HepG2 (cell line): ENCODE measurements at regions not wholly inside any gene's neighbourhood (a gene's known extent, or its start where the extent isn't known, plus 50 kb on each side); places are given as distances from the start of the nearest gene placed in this dataset.
A peak's percentile ranks its signal among the peaks of the same experiment; 100 is the strongest.

ENCODE experiments used
- ATF7-NPFF ChIP-seq: sonication (generic); formaldehyde crosslinking; IDR thresholded peaks from 2 replicates; pipeline ENCODE4 v1.8.1; 2023; ENCODE audit warnings: mild to moderate bottlenecking, low read depth, missing genetic modification reagents, moderate library complexity
- CAMTA2 ChIP-seq: sonication (generic); formaldehyde crosslinking; IDR thresholded peaks from 2 replicates; pipeline ENCODE4 v1.4.0; 2020; ENCODE audit warnings: mild to moderate bottlenecking, missing genetic modification reagents, borderline replicate concordance
- CBX5 ChIP-seq: sonication (generic); formaldehyde crosslinking; IDR thresholded peaks from 2 replicates; pipeline ENCODE4 v1.4.0; 2020; ENCODE audit warnings: missing genetic modification reagents, borderline replicate concordance
- DRAP1 ChIP-seq: IDR thresholded peaks from 2 replicates; pipeline ENCODE4 v1.6.1; 2016; ENCODE audit warnings: missing genetic modification reagents, missing compliant biosample characterization
- HOXA5 ChIP-seq: sonication (generic); formaldehyde crosslinking; IDR thresholded peaks from 2 replicates; pipeline ENCODE4 v1.4.0; 2020; ENCODE audit warnings: missing genetic modification reagents
- JDP2 ChIP-seq: sonication (generic); formaldehyde crosslinking; IDR thresholded peaks from 2 replicates; pipeline ENCODE4 v1.8.1; 2022; ENCODE audit warnings: missing genetic modification reagents, borderline replicate concordance
- MED13 ChIP-seq: sonication (generic); formaldehyde crosslinking; IDR thresholded peaks from 2 replicates; pipeline ENCODE4 v1.5.0; 2020; ENCODE audit warnings: missing genetic modification reagents
- MTA3 ChIP-seq: sonication (generic); formaldehyde crosslinking; IDR thresholded peaks from 2 replicates; pipeline ENCODE4 v1.4.0; 2020; ENCODE audit warnings: missing genetic modification reagents
- NCOA2 ChIP-seq: sonication (generic); formaldehyde crosslinking; IDR thresholded peaks from 2 replicates; pipeline ENCODE4 v1.8.0; 2022; ENCODE audit warnings: inconsistent platforms
- PAX8 ChIP-seq: sonication (generic); formaldehyde crosslinking; IDR thresholded peaks from 2 replicates; pipeline ENCODE4 v1.8.0; 2022; ENCODE audit warnings: mild to moderate bottlenecking, missing genetic modification reagents, borderline replicate concordance
- PRDM4 ChIP-seq: sonication (generic); formaldehyde crosslinking; IDR thresholded peaks from 2 replicates; pipeline ENCODE4 v1.9.0; 2021; ENCODE audit warnings: missing genetic modification reagents, borderline replicate concordance
- YEATS4 ChIP-seq: sonication (generic); formaldehyde crosslinking; IDR thresholded peaks from 2 replicates; pipeline ENCODE4 v1.4.0; 2020; ENCODE audit warnings: missing genetic modification reagents, borderline replicate concordance
- ZNF503 ChIP-seq: sonication (generic); formaldehyde crosslinking; IDR thresholded peaks from 2 replicates; pipeline ENCODE4 v1.4.0; 2020; ENCODE audit warnings: missing genetic modification reagents
- ZNF546 ChIP-seq: sonication (generic); formaldehyde crosslinking; conservative IDR thresholded peaks from 2 replicates; pipeline ENCODE4 v1.8.1; 2023; ENCODE audit warnings: mild to moderate bottlenecking, missing genetic modification reagents
- ZNF567 ChIP-seq: sonication (generic); formaldehyde crosslinking; IDR thresholded peaks from 2 replicates; pipeline ENCODE4 v1.8.1; 2023; ENCODE audit warnings: mild to moderate bottlenecking, missing genetic modification reagents, borderline replicate concordance
- ZSCAN31 ChIP-seq: sonication (generic); formaldehyde crosslinking; IDR thresholded peaks from 2 replicates; pipeline ENCODE4 v1.5.0; 2020; ENCODE audit warnings: low read depth, mild to moderate bottlenecking, missing genetic modification reagents
- TF ChIP-seq, protein P1 (sequence below): sonication (generic); formaldehyde crosslinking; IDR thresholded peaks from 2 replicates; pipeline ENCODE4 v1.5.0; 2020; ENCODE audit warnings: mild to moderate bottlenecking, missing genetic modification reagents, borderline replicate concordance

DNA sequence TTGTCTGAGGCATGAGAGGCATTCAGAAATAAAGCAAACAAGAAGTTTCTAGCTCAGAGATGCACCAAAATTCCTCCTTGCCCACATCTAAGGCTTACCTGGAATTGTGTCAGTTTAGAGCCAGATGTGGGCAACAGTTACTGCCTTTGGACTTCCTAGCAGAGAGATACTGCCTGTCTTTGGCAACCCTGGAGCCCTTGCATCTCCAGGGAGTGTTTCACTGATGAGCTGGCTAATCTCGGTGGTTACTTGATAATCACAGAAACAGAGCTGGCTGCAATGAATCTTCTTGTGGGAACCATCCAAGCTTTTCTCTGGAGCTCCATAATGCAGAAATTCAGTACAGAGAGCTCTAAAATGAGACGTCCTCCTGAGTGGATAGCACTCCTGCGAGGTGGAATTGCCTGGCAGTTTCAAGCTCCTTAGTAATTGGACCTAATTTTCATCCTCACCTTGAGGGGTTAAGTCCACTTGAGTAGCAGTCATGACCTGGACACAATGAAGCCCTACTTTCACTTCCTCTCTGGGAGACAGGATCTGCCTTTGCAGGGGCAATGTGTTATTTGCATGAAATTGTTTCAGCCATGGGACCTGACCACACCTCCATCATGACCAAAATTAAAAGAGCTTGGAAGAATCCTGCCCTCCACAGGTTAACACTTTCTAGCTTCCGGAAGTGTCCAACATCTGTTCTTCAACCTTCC, 108.8 kb upstream of the ARHGAP5 start (continued):
- TF ChIP-seq, protein P1, sequence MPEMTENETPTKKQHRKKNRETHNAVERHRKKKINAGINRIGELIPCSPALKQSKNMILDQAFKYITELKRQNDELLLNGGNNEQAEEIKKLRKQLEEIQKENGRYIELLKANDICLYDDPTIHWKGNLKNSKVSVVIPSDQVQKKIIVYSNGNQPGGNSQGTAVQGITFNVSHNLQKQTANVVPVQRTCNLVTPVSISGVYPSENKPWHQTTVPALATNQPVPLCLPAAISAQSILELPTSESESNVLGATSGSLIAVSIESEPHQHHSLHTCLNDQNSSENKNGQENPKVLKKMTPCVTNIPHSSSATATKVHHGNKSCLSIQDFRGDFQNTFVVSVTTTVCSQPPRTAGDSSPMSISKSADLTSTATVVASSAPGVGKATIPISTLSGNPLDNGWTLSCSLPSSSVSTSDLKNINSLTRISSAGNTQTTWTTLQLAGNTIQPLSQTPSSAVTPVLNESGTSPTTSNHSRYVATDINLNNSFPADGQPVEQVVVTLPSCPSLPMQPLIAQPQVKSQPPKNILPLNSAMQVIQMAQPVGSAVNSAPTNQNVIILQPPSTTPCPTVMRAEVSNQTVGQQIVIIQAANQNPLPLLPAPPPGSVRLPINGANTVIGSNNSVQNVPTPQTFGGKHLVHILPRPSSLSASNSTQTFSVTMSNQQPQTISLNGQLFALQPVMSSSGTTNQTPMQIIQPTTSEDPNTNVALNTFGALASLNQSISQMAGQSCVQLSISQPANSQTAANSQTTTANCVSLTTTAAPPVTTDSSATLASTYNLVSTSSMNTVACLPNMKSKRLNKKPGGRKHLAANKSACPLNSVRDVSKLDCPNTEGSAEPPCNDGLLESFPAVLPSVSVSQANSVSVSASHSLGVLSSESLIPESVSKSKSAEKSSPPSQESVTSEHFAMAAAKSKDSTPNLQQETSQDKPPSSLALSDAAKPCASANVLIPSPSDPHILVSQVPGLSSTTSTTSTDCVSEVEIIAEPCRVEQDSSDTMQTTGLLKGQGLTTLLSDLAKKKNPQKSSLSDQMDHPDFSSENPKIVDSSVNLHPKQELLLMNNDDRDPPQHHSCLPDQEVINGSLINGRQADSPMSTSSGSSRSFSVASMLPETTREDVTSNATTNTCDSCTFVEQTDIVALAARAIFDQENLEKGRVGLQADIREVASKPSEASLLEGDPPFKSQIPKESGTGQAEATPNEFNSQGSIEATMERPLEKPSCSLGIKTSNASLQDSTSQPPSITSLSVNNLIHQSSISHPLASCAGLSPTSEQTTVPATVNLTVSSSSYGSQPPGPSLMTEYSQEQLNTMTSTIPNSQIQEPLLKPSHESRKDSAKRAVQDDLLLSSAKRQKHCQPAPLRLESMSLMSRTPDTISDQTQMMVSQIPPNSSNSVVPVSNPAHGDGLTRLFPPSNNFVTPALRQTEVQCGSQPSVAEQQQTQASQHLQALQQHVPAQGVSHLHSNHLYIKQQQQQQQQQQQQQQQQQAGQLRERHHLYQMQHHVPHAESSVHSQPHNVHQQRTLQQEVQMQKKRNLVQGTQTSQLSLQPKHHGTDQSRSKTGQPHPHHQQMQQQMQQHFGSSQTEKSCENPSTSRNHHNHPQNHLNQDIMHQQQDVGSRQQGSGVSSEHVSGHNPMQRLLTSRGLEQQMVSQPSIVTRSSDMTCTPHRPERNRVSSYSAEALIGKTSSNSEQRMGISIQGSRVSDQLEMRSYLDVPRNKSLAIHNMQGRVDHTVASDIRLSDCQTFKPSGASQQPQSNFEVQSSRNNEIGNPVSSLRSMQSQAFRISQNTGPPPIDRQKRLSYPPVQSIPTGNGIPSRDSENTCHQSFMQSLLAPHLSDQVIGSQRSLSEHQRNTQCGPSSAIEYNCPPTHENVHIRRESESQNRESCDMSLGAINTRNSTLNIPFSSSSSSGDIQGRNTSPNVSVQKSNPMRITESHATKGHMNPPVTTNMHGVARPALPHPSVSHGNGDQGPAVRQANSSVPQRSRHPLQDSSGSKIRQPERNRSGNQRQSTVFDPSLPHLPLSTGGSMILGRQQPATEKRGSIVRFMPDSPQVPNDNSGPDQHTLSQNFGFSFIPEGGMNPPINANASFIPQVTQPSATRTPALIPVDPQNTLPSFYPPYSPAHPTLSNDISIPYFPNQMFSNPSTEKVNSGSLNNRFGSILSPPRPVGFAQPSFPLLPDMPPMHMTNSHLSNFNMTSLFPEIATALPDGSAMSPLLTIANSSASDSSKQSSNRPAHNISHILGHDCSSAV, result no peak
- TF ChIP-seq CAMTA2 (CRISPR knock-in tag) (no peak), ZSCAN31 (no peak), ATF7-NPFF (CRISPR knock-in tag) (no peak), MED13 (CRISPR knock-in tag) (no peak), HOXA5 (CRISPR knock-in tag) (0 out of 2 replicates have a peak, but pooled peaks have one; percentile 9), PRDM4 (CRISPR knock-in tag) (no peak), JDP2 (CRISPR knock-in tag) (no peak), ZNF503 (CRISPR knock-in tag) (no peak), MTA3 (no peak), DRAP1 (CRISPR knock-in tag) (no peak), CBX5 (peak; percentile 30; the same call in 1 of the 2 replicates), YEATS4 (0 out of 2 replicates have a peak, but pooled peaks have one; percentile 12), PAX8 (CRISPR knock-in tag) (no peak), ZNF546 (CRISPR knock-in tag) (no peak), NCOA2 (CRISPR knock-in tag) (peak; percentile 25; the same call in 1 of the 2 replicates), ZNF567 (CRISPR knock-in tag) (no peak)
